NCI-H1417 treated with DMSO at 0.1 percent for 48 hours (cell line): ENCODE measurements at regions not wholly inside any gene's neighbourhood (a gene's known extent, or its start where the extent isn't known, plus 50 kb on each side); places are given as distances from the start of the nearest gene placed in this dataset.
"Not testable (repeated sequence)": the region's sequence is repeated elsewhere in the genome, so short reads cannot be mapped to it uniquely, and the experiment has no call there.

Experiments used
- DNase-seq: peaks from one replicate; lab custom pipeline; 2025; lab: John Stamatoyannopoulos, UW

GRCh38 chr10:53335803-53336422 lies 563.3 kb upstream of the MBL2 start:
- DNase-seq = not testable (repeated sequence)

GRCh38 chr10:53331460-53331859 lies 558.9 kb upstream of the MBL2 start:
- DNase-seq = no peak

GRCh38 chr10:53326401-53327305 lies 554.1 kb upstream of the MBL2 start:
- DNase-seq = not testable (repeated sequence)

GRCh38 chr10:53325066-53325465 lies 552.5 kb upstream of the MBL2 start:
- no peak for DNase-seq

GRCh38 chr10:53315709-53316108 lies 543.1 kb upstream of the MBL2 start:
- no peak for DNase-seq

- no peak for DNase-seq
These were observed 542.3 kb upstream of the MBL2 start for GRCh38 chr10:53314876-53315275.

- DNase-seq = no peak
These were observed 525.9 kb upstream of the MBL2 start for GRCh38 chr10:53298443-53298842.

- no peak for DNase-seq
These were observed 512.1 kb upstream of the MBL2 start for GRCh38 chr10:53284615-53285182.

- no peak for DNase-seq
These were observed 504.2 kb upstream of the MBL2 start for GRCh38 chr10:53276797-53277196.

GRCh38 chr10:53269482-53269881 lies 496.9 kb upstream of the MBL2 start:
- DNase-seq = no peak

GRCh38 chr10:53260213-53260612 lies 487.6 kb upstream of the MBL2 start:
- DNase-seq = no peak

GRCh38 chr10:53256623-53257022 lies 484.0 kb upstream of the MBL2 start:
- no peak for DNase-seq

- no peak for DNase-seq
These were observed 483.1 kb upstream of the MBL2 start for GRCh38 chr10:53255661-53256205.

GRCh38 chr10:53253221-53253620 lies 480.6 kb upstream of the MBL2 start:
- DNase-seq = no peak

- peak; percentile 51 for DNase-seq
These were observed 467.3 kb upstream of the MBL2 start for GRCh38 chr10:53239873-53240272.

- no peak for DNase-seq
These were observed 464.4 kb upstream of the MBL2 start for GRCh38 chr10:53236941-53237340.

- no peak for DNase-seq
These were observed 461.2 kb upstream of the MBL2 start for GRCh38 chr10:53233749-53234148.

GRCh38 chr10:53230651-53231050 lies 458.1 kb upstream of the MBL2 start:
- no peak for DNase-seq

- no peak for DNase-seq
These were observed 451.3 kb upstream of the MBL2 start for GRCh38 chr10:53223851-53224250.

- DNase-seq = no peak
These were observed 450.2 kb upstream of the MBL2 start for GRCh38 chr10:53222806-53223205.

- no peak for DNase-seq
These were observed 437.5 kb upstream of the MBL2 start for GRCh38 chr10:53209944-53210611.

- no peak for DNase-seq
These were observed 411.1 kb upstream of the MBL2 start for GRCh38 chr10:53183733-53184132.
